VCaP (cell line): ENCODE measurements at regions not wholly inside any gene's neighbourhood (a gene's known extent, or its start where the extent isn't known, plus 50 kb on each side); places are given as distances from the start of the nearest gene placed in this dataset.
A peak's percentile ranks its signal among the peaks of the same experiment; 100 is the strongest.
"Not testable (repeated sequence)": the region's sequence is repeated elsewhere in the genome, so short reads cannot be mapped to it uniquely, and the experiment has no call there.

Experiments used
- H3K27ac ChIP-seq: fragments of 450-650 bp; 2 replicates; pipeline ENCODE4 v1.5.1; 2017
- CTCF ChIP-seq: fragments of 450-650 bp; conservative IDR thresholded peaks from 2 replicates; pipeline ENCODE4 v1.5.1; 2017; ENCODE audit warnings: mild to moderate bottlenecking, moderate library complexity

GRCh38 chr5:111834926-111835599 lies 78.1 kb upstream of the NREP start:
- no peak overlapping the region for H3K27ac ChIP-seq
- TF ChIP-seq CTCF, result no peak

- no peak for TF ChIP-seq CTCF
- H3K27ac ChIP-seq, result no peak overlapping the region
Measured at GRCh38 chr5:111830333-111830732, 73.3 kb upstream of the NREP start.

GRCh38 chr5:111829701-111830100 lies 72.7 kb upstream of the NREP start:
- no peak overlapping the region for H3K27ac ChIP-seq

GRCh38 chr5:111826064-111826463 lies 69.1 kb upstream of the NREP start:
- no peak overlapping the region for H3K27ac ChIP-seq
- TF ChIP-seq CTCF, result no peak

More at GRCh38 chr5:111829701-111830100, 72.7 kb upstream of the NREP start:
- no peak for TF ChIP-seq CTCF

- H3K27ac ChIP-seq, result no peak overlapping the region
- TF ChIP-seq CTCF, result peak; percentile 40; the same call in 1 of the 2 replicates
Measured at GRCh38 chr5:111820072-111820471, 63.1 kb upstream of the NREP start.

- not testable (repeated sequence) for H3K27ac ChIP-seq
Measured at GRCh38 chr5:111819028-111819427, 62.0 kb upstream of the NREP start.

- no peak for TF ChIP-seq CTCF
- H3K27ac ChIP-seq, result no peak overlapping the region
Measured at GRCh38 chr5:111813537-111813936, 56.5 kb upstream of the NREP start.

- H3K27ac ChIP-seq, result no peak overlapping the region
- TF ChIP-seq CTCF, result no peak
Measured at GRCh38 chr5:111810112-111810511, 53.1 kb upstream of the NREP start.
